ENCODE measurements at regions not wholly inside any gene's neighbourhood (a gene's known extent, or its start where the extent isn't known, plus 50 kb on each side); places are given as distances from the start of the nearest gene placed in this dataset.

DNA sequence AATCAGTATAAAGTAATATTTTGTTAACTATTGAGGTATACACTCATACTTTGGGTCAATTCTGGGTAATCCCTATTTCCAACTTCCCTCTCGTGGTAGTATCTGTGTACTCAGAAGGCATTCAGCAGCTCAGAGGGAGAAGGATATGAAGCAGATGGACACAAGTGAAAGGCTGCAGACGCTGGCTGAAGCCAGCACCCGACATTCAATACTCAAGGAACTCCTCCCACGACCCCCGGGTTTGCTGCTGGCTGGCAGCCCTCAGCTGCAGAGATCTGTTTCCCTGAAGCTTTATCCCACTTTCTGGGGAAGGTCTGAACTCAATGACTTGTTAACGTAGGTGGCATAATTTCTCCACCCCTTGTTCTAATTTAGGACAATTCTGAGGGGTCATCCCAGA is 847.3 kb upstream of the SOX11 start:
- no peak for DNase-seq (ENCODE audit: low read depth)

GRCh38 chr2:4862031-4862430 is 830.2 kb upstream of the SOX11 start:
- DNase-seq (ENCODE audit: low read depth), result no peak

DNA sequence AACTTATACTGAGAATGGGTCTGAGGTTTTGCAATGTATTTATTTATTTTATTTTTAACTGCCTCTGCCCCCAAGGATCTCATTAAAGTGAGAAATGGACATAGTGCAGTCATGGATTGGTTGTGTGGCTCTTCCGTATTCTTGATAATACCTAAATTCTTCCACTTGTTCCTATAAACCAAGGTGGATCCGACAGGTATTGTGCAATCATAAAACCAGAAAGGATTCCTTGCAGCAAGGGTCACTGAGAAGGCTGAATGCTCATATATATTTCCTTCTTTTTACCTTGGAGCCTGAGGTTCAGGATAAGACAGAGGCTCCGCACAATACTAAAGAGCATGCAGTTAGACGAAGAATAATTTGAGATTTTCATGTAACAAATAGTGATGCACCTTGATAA is 826.0 kb upstream of the SOX11 start:
- DNase-seq (ENCODE audit: low read depth), result no peak

DNA sequence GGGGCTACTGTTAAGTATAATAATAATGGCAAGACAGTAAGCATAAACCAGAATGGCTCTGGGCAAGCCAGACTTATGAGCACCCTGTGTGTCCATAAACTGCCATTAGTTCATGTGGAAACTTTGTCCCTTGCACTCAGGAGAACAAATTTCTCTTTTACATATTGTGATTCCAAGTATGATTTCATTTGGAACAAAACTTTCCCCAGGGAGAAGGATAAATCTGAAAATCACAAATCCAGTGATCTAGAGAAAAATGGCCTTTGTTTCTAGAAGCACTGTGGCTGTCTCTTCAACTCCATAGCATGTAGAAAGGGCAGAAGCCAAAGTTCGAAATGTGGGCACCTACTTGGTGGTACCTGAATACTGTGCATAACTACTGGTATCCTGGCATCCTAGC is 823.7 kb upstream of the SOX11 start:
- no peak for DNase-seq (ENCODE audit: low read depth)

DNA sequence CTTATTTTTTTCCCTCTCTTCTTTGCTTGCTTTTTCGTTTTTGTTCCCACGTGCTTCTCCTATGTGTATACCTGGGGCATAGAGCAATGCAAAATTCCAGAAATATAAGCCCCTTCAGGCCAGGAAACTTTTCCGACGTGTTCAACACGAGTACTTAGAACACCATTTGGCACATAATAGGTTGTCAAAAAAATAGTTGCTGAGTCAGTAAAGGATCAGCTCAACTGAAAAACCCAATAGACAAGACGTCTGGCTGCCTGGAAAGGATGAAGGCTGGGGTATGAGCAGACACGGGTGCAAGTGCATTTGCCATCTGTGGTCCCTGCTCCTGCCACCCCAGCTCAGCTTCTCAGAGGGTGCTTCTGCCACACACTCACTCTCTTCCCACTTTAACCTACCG is 823.0 kb upstream of the SOX11 start:
- DNase-seq (ENCODE audit: low read depth), result no peak

GRCh38 chr2:4873364-4873763 is 818.8 kb upstream of the SOX11 start:
- DNase-seq (ENCODE audit: low read depth), result no peak

GRCh38 chr2:4873876-4874593 is 818.1 kb upstream of the SOX11 start:
- no peak for DNase-seq (ENCODE audit: low read depth)

DNA sequence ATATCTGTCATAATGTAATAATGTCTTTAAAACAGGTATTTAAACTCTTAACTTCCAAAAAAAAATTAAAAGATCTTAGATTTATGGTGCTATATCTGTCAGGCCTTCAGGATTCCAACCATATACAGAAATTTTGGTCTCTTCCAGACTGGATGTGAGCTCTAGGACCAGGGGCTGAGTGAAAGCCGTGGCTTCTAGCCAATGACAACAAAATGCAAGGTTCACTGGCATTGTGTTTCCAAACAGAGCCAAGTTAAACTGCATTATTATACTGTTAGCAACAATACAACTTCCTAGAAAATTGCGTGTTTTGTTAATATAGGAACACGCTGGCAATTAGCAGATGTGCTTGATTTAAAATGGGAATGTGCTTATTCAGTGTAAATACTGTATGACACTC is 809.8 kb upstream of the SOX11 start:
- DNase-seq (ENCODE audit: low read depth), result no peak

GRCh38 chr2:4882941-4883340 is 809.2 kb upstream of the SOX11 start:
- no peak for DNase-seq (ENCODE audit: low read depth)

DNA sequence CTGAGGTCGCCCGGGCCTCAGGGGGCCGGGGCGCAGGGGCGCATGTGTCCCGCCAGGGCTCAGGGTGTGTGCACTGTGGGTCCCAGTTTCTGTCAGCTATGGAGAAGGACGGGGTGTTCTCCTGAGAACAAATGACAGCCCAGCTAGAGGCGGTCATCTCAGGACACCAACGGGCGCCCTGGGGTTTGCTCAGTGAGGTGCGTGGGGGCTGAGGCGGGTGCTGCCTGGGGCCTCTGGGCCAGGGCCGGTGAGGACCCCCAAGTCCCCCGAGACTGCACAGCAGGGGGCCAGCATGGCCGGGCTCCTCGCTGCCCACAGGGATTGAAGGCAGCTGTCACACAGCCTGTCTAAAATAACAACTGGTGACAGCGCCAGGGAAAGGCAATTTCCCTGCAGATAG is 808.8 kb upstream of the SOX11 start:
- DNase-seq (ENCODE audit: low read depth), result no peak

DNA sequence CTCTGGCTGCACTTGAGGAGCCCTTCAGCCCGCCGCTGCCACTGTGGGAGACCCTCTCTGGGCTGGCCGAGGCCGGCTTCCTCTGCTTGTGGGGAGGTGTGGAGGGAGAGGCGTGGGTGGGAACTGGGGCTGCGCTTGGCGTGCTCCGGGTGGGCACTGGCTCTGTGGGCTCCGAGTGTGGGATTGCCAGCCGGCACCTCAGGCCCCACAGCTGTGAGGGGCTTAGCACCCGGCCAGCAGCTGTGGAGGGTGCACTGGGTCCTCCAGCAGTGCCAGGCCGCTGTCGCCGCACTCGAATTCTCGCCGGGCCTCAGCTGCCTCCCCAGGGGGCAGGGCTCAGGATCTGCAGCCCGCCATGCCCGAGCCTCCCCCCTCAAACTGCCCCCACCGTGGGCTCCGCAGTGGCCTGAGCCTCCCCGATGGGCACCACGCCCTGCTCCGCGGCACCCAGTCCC is 808.0 kb upstream of the SOX11 start:
- DNase-seq (ENCODE audit: low read depth), result no peak

DNA sequence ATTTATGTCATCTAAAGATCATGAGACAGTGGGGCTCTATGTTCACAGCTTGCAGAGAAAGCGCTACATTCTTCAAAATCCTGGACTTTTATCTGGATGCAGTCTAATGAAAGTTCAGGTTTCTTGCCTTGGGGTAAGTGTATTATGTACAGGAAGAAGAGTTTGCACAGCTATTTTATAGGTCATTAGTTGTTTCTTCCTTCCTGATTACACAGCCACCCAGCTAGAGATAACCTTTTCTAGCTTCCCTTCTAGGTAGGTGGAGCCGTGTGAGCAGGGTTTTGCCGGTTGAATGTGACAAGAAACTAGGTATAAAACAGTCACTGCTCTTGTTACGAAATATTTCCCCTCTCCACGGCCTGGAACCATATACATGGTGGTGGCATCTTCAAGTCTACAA is 800.8 kb upstream of the SOX11 start:
- DNase-seq (ENCODE audit: low read depth), result no peak

DNA sequence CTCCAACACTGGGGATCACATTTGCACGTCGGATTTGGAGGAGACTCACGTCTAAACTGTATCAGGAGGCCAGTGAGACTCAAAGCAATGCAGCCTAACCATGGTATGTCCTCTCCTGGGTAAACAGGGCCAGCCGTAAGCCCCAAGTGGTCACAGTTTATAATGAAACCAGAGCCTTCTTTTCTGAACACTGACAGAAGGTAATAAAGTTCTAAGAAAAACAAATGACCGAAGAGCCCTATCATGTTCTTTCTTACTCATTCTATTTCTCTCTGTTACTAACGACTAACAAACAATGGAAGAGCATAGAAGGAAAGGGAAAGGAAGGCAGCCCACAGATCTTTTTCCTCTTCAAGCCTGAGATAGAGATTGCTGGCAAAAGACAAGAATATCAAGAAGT is 796.8 kb upstream of the SOX11 start:
- no peak for DNase-seq (ENCODE audit: low read depth)

- peak; percentile 6 for DNase-seq (ENCODE audit: low read depth)
These were observed 793.5 kb upstream of the SOX11 start for GRCh38 chr2:4898706-4899105.

GRCh38 chr2:4900242-4900641 is 791.9 kb upstream of the SOX11 start:
- no peak for DNase-seq (ENCODE audit: low read depth)

GRCh38 chr2:4900861-4901770 is 791.1 kb upstream of the SOX11 start:
- DNase-seq (ENCODE audit: low read depth), result no peak

GRCh38 chr2:4903656-4904348 is 788.4 kb upstream of the SOX11 start:
- no peak for DNase-seq (ENCODE audit: low read depth)

GRCh38 chr2:4908461-4908860 is 783.7 kb upstream of the SOX11 start:
- no peak for DNase-seq (ENCODE audit: low read depth)

- DNase-seq (ENCODE audit: low read depth), result no peak
These were observed 782.7 kb upstream of the SOX11 start for GRCh38 chr2:4909346-4910009.

GRCh38 chr2:4914036-4914435 is 778.1 kb upstream of the SOX11 start:
- DNase-seq (ENCODE audit: low read depth), result no peak

- DNase-seq (ENCODE audit: low read depth), result peak; percentile 0
These were observed 777.6 kb upstream of the SOX11 start for GRCh38 chr2:4914551-4914950.

DNA sequence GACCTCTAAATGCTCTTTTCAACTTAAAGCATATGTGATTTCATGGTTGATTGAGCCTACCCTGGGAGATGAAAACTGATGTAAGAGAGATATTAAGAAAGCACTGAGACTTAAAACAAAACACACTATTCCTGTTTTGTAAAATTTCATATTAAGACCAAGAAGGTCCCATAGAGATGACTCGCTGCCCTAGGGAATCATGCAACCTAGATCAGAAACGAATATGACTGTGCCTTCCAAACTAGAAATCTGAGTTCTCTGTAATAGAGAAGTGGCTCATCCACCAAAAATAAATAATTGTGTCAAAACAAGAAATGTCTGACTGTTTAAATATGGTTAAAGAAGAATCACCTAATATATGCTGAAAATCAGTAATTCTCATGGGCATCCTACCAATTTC is 776.8 kb upstream of the SOX11 start:
- no peak for DNase-seq (ENCODE audit: low read depth)
